Ovary (tissue), 3 donors: ENCODE measurements at regions not wholly inside any gene's neighbourhood (a gene's known extent, or its start where the extent isn't known, plus 50 kb on each side); places are given as distances from the start of the nearest gene placed in this dataset.

Experiments used
- CTCF ChIP-seq, 3 donors: fragments of 450-650 bp in 2 of 3; fragments of 200-600 bp in 1 of 3; IDR thresholded peaks; one replicate each; pipeline versions ENCODE4 v1.5.1 to v1.8.0; 2016 to 2022; ENCODE audit warnings: antibody characterized with exemption in 3 of 3, mild to moderate bottlenecking in 1 of 3
- EP300 ChIP-seq: sonication (generic); formaldehyde crosslinking; IDR thresholded peaks from one replicate; pipeline ENCODE4 v1.6.1; 2017; ENCODE audit warnings: antibody characterized with exemption
- POLR2A ChIP-seq: fragments of 450-650 bp; IDR thresholded peaks from one replicate; pipeline ENCODE4 v1.6.1; 2017; ENCODE audit warnings: antibody characterized with exemption, mild to moderate bottlenecking, moderate library complexity
- donor health status: DM: no; HTN: no; CAD: no.

- peak in 1 of 3 donors; percentile 21 for TF ChIP-seq CTCF (IDR thresholded peaks at IDR 0.05)
- no peak for TF ChIP-seq POLR2A
- TF ChIP-seq EP300 = no peak
Observed at GRCh38 chrX:101803451-101803850, 128.4 kb downstream of the ZMAT1 start.
